ENCODE measurements at regions not wholly inside any gene's neighbourhood (a gene's known extent, or its start where the extent isn't known, plus 50 kb on each side); places are given as distances from the start of the nearest gene placed in this dataset.

DNA sequence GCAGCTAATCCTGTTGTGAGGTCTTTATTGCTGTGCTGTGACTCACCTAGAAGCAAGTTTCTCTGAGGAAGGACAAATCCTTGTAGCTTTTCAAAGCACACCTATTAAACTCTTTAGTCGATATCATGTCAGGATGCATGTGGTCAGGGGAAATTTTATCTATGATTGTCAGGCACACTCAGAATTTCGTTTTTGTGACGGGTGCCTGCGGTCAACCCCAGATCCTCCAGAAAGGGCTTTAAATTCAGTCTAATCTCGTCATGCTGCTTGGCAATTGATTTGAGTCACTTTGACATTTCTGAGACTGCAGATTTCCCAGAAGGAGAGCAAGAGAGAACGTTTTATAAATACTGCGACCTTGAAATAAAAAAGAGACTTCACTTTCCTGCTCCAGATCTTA, 316.9 kb downstream of the FGF9 start:
- H3K9me3 ChIP-seq (ENCODE audit: control insufficient read depth, low read depth, low read length), result no peaks in the 10 kb centered on the region
- no peaks in the 10 kb centered on the region for H3K27me3 ChIP-seq (ENCODE audit: control insufficient read depth, extremely low read depth, insufficient read depth, low read length)
- no peaks in the 10 kb centered on the region for H3K79me2 ChIP-seq (ENCODE audit: control insufficient read depth, insufficient read depth, low read length)
- no peaks in the 10 kb centered on the region for H3K36me3 ChIP-seq (ENCODE audit: control insufficient read depth in 2 of 2, extremely low read depth in 1 of 2, insufficient read depth in 2 of 2, low read length in 2 of 2)
- TF ChIP-seq, protein P1, sequence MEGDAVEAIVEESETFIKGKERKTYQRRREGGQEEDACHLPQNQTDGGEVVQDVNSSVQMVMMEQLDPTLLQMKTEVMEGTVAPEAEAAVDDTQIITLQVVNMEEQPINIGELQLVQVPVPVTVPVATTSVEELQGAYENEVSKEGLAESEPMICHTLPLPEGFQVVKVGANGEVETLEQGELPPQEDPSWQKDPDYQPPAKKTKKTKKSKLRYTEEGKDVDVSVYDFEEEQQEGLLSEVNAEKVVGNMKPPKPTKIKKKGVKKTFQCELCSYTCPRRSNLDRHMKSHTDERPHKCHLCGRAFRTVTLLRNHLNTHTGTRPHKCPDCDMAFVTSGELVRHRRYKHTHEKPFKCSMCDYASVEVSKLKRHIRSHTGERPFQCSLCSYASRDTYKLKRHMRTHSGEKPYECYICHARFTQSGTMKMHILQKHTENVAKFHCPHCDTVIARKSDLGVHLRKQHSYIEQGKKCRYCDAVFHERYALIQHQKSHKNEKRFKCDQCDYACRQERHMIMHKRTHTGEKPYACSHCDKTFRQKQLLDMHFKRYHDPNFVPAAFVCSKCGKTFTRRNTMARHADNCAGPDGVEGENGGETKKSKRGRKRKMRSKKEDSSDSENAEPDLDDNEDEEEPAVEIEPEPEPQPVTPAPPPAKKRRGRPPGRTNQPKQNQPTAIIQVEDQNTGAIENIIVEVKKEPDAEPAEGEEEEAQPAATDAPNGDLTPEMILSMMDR (optimal IDR thresholded peaks at IDR 0.05 in 1 of 3, IDR thresholded peaks at IDR 0.05 in 1 of 3, conservative IDR thresholded peaks at IDR 0.05 in 1 of 3; ENCODE audit: extremely low read depth in 1 of 3, insufficient read depth in 2 of 3, low read length in 3 of 3), result no peak
- no peak for TF ChIP-seq EZH2 (IDR thresholded peaks at IDR 0.05; ENCODE audit: low read length)
- H3K9ac ChIP-seq (ENCODE audit: control insufficient read depth, extremely low read depth, insufficient read depth, low read length), result no peak overlapping the region
- H4K20me1 ChIP-seq (ENCODE audit: control insufficient read depth, extremely low read depth, insufficient read depth, low read length), result no peaks in the 10 kb centered on the region
- no peaks in the 10 kb centered on the region for H3K9me1 ChIP-seq (ENCODE audit: control insufficient read depth, extremely low read depth, insufficient read depth, low read length)
- H2AFZ ChIP-seq (ENCODE audit: control insufficient read depth, low read length), result no peak overlapping the region
- no peak overlapping the region for H3K4me3 ChIP-seq (ENCODE audit: control insufficient read depth in 2 of 3, extremely low read depth in 1 of 3, insufficient read depth in 2 of 3, low read depth in 1 of 3, low read length in 3 of 3)
- dilution Hi-C loops (cut with MboI; ENCODE audit: extremely low pct_ligation_motif_present, low sequenced_read_pairs), result no loop called here
- no peak overlapping the region for H3K4me2 ChIP-seq (ENCODE audit: control insufficient read depth, extremely low read depth, insufficient read depth, low read depth, low read length)
- DNase-seq (ENCODE audit: low read depth, low spot score) (no peak), FAIRE-seq (no peak)
- no peaks in the 10 kb centered on the region for H3K4me1 ChIP-seq (ENCODE audit: control insufficient read depth, extremely low read depth, insufficient read depth, low read length)
- H3K27ac ChIP-seq (ENCODE audit: control insufficient read depth, insufficient read depth, low read length), result no peak overlapping the region

DNA sequence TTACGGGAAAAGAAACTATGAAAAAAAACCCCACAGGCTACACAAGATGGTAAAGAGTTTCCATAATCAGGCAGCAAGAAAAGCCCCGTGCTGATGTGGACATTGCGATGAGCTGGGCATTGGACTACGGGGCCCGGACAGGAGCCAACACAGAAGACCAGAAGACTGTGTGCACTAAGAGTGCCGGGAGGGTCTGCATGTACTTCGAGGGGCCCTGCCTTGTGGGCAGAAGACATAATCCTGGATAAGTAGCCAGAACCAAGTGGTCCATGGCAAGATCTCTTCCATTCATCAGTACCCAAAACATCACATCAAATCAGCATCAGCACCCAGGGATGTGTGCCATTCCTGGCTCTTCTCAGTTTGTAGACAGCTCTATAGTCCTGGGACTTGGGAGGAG, 317.8 kb downstream of the FGF9 start:
- H3K27ac ChIP-seq (ENCODE audit: control insufficient read depth, insufficient read depth, low read length), result no peak overlapping the region
- no peaks in the 10 kb centered on the region for H3K4me1 ChIP-seq (ENCODE audit: control insufficient read depth, extremely low read depth, insufficient read depth, low read length)
- no peaks in the 10 kb centered on the region for H3K36me3 ChIP-seq (ENCODE audit: control insufficient read depth in 2 of 2, extremely low read depth in 1 of 2, insufficient read depth in 2 of 2, low read length in 2 of 2)
- dilution Hi-C loops (cut with MboI; ENCODE audit: extremely low pct_ligation_motif_present, low sequenced_read_pairs), result no loop called here
- TF ChIP-seq, protein P1 (optimal IDR thresholded peaks at IDR 0.05 in 1 of 3, IDR thresholded peaks at IDR 0.05 in 1 of 3, conservative IDR thresholded peaks at IDR 0.05 in 1 of 3; ENCODE audit: extremely low read depth in 1 of 3, insufficient read depth in 2 of 3, low read length in 3 of 3), result no peak
- TF ChIP-seq EZH2 (IDR thresholded peaks at IDR 0.05; ENCODE audit: low read length), result no peak
- FAIRE-seq (no peak), DNase-seq (ENCODE audit: low read depth, low spot score) (no peak)
- no peak overlapping the region for H3K4me3 ChIP-seq (ENCODE audit: control insufficient read depth in 2 of 3, extremely low read depth in 1 of 3, insufficient read depth in 2 of 3, low read depth in 1 of 3, low read length in 3 of 3)
- H3K9me3 ChIP-seq (ENCODE audit: control insufficient read depth, low read depth, low read length), result no peaks in the 10 kb centered on the region
- no peaks in the 10 kb centered on the region for H3K9me1 ChIP-seq (ENCODE audit: control insufficient read depth, extremely low read depth, insufficient read depth, low read length)
- no peak overlapping the region for H3K9ac ChIP-seq (ENCODE audit: control insufficient read depth, extremely low read depth, insufficient read depth, low read length)
- H3K79me2 ChIP-seq (ENCODE audit: control insufficient read depth, insufficient read depth, low read length), result no peaks in the 10 kb centered on the region
- no peaks in the 10 kb centered on the region for H3K27me3 ChIP-seq (ENCODE audit: control insufficient read depth, extremely low read depth, insufficient read depth, low read length)
- no peaks in the 10 kb centered on the region for H4K20me1 ChIP-seq (ENCODE audit: control insufficient read depth, extremely low read depth, insufficient read depth, low read length)
- H2AFZ ChIP-seq (ENCODE audit: control insufficient read depth, low read length), result no peak overlapping the region
- no peak overlapping the region for H3K4me2 ChIP-seq (ENCODE audit: control insufficient read depth, extremely low read depth, insufficient read depth, low read depth, low read length)

Data from keratinocyte (primary cell).